ENCODE measurements at regions not wholly inside any gene's neighbourhood (a gene's known extent, or its start where the extent isn't known, plus 50 kb on each side); places are given as distances from the start of the nearest gene placed in this dataset.

DNA sequence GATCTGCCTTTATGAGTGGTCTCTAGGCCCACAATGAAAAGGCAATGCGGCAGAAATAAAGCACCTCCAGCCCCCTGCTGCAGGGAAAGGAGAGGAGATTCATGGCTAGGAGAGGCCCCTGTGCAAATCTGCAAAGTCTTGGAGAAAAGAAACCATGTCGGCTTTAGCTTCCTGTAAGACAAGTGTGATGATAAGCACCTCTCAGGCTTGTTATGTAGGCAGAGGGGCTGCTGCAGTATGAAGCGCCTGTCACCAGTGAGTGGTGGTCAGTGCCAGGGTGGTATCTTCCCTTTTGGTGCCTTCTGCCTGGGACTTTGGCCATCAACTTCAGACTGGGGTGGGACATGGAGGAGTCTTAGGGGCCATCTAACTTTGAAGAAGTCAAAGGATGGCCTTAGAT, 59.2 kb upstream of the ARHGEF3 start:
- DNase-seq, result no peak

DNA sequence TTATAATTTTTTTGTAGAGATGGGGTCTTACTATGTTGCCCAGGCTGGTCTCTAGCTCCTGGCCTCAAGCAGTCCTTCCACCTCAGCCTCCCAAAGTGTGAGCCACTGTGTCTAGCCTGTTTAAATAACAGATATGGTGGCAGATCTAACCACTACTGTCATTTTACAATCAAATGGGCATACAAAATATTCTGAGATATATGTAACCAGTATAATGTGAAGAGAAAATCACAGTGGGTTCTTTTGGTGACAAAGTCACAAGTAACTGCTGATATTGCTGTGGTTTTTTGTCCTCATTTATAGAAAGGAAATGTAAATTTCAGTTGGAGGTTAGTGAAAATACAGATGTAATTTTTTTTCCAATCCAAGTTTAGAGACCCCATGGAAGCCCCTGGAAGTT, 58.6 kb upstream of the ARHGEF3 start:
- DNase-seq, result no peak

DNA sequence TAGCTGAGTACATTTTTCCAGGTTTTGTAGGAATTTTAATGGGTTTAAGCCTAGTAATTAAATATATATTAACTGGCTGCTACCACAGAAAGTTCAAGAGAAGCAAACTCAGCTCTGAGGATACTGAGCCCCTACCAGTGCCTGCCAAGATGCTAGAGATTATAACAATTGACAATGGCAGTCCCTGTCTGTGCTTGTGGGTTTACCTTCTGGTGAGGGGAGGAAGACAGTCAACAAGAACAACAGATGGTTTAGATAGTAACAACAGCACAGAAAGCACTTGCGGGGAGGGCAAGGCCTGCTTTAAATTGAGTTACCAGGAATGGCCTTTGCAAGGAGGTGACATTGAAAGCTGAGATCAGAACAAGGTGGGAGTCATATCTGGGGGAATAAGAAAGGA, 56.6 kb upstream of the ARHGEF3 start:
- DNase-seq, result no peak

DNA sequence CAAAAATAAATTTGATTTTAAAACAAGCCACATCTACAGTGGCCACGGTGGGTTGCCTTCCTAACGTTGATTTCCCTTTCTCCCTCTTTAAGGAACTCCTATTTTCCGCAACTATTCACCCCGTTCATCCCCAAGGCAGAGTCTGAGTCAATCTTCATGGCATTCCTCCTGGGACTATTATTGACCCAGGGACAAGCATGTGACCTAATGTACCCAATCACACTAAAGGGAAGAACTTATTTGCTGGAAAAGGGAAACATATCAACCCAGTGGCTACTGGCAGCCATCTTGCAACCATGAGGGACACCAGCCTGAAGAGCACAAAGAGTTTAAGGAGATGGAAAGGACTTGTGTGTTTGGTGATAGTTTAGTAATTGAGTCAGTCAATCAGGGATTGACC, 55.4 kb upstream of the ARHGEF3 start:
- no peak for DNase-seq

DNA sequence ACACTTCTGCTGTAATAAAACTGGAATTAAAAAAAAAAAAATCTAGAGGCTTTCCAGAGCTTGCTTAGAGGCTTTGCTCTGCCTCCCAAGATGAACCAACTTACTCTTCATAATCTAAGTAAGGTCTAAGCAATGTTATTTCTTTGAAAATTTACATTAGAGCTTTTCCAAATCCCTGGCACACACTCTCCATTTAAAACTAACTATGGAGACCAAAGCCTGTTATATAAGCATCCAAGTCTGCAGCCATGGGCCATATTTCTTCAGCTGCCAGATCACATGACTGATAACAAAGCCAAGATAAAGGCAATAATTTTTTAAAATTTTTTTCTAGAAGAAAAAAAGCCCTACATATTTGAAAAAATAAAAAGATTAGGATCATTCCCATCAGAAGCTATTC, 55.0 kb upstream of the ARHGEF3 start:
- DNase-seq, result no peak

DNA sequence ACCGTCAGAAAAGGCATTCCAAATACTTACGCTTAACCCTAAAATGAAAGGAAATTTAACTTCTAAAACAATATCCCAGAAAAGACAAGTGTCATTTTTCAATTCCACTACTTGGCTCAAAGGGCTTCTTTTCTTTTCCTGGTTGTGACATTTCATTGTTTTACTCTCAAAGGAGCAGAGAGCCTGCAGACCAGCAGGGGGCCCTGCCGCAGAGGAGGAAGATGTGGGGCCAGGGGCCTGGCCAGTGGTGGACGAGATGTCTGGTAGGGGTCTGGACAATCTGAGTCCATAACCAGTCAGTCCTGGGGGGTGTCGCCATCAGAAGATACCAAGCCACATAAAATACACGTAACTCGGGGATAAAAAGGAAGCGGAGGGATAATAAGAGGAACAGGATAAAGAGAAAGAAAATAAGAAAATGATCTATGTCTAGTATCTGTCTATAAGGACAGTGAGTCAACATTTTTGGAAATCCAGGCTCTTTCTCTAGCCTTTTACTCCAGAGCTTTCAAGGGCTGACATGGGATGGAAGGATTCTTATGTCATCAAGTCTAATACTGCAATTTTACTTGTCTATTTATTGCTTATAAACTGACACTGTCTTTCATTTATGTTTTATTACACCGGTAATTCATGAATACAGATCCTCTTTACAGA, 54.2 kb upstream of the ARHGEF3 start:
- no peak for DNase-seq

DNA sequence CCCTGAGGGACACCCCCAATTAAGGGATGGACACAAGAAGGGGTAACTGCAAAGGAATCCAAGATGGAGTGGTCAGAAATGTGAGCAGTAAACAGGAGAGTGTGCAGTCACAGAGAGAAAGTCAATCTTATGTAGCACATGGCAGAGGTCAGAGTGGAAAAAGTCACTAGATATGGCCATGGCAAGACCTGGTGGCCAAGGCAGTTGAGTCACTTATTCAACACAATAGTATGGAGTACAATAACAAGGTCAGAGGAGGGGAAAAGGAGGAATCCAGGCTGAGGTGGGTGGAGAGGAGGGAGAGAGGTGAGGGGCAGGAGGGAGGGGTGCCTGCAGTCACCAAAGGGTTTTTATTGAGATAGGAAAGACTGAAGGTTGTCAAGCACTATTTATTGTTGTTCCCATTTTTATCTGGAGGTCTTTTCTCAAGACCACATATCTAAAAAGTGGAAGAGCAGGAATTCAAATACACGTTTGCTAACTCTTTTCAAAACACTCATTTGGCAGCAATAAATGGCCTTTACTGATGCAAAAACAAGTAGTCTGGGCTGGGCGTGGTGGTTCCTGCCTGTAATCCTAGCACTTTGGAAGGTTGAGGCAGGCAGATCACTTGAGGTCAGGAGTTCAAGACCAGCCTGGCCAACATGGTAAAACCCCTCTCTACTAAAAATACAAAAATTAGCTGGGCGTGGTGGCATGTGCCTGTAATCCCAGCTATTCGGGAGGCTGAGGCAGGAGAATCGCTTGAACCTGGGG, 53.3 kb upstream of the ARHGEF3 start:
- no peak for DNase-seq

DNA sequence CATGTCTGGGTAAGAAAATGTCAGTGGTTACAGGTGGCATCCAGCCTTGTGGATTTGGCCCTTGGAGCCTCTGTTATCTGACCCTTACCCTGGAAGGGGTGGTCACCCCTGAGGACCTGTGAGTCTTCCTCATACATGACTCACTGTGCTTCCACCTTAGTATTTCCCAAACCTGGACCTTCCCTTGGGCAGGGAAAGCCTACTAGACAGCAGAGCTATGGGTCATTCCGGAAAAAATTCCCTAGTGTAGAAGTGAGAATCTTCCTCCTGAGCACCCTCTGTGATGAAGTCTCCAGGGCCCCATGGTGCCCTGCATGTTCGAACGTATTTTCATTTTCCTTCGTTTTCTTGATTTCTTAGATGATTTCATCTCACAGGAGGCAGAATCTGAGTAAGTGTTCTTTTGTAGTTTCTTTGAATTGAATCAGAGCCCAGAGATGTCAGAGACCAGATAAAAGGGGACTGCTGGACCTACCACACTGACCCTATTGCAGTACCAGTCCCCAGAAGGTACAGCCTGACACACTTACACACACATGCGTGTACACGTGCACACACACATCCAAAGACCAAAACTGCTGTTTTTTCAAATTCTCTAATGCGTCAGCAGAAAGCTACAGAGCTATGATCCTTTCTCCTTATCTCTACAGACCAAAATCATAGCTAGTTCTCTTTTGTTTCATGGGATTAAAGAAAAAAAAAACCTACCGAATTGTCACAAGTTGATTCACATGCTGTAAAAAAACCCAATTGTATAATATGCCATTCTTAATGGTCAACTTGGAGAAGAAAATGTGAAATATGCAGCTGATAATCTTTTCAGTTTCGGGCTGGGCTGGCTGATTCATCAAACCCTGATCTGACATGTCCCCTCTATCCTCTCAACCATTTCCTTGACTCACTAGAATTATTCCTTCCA, 50.5 kb upstream of the ARHGEF3 start:
- DNase-seq, result no peak

Measured in SW 1271 (cell line).